Common myeloid progenitor, CD34-positive (primary cell): ENCODE measurements at regions not wholly inside any gene's neighbourhood (a gene's known extent, or its start where the extent isn't known, plus 50 kb on each side); places are given as distances from the start of the nearest gene placed in this dataset.

Experiments
- CTCF ChIA-PET: fragments of 350-600 bp; sonication (Branson Sonifier 250); formaldehyde crosslinking; loops from one replicate; lab custom pipeline; 2021; ENCODE audit warnings: antibody characterized with exemption; lab: Charles Lee
- POLR2A ChIA-PET: fragments of 350-600 bp; sonication (Branson Sonifier 250); formaldehyde crosslinking; loops from one replicate; lab custom pipeline; 2021; ENCODE audit warnings: antibody characterized with exemption; lab: Charles Lee
- DNase-seq, 3 donors: peaks; one replicate each; pipeline versions ENCODE4 v3.0.0 to v3.0.0-alpha.2; 2013
- H3K27ac ChIP-seq, 2 experiments: 1 replicate in 1 of 2; 2 replicates in 1 of 2; pipeline ENCODE4 v1.7.0; 2013; ENCODE audit warnings: inconsistent platforms in 2 of 2, low read length in 2 of 2, mild to moderate bottlenecking in 2 of 2, low read depth in 1 of 2, moderate library complexity in 1 of 2; ENCODE audit not compliant: severe bottlenecking in 2 of 2, insufficient read depth in 1 of 2, poor library complexity in 1 of 2
- H3K27me3 ChIP-seq, 5 experiments: replicated peaks in 2 of 5; 1 replicate in 3 of 5; 2 replicates in 2 of 5; pipeline versions ENCODE4 v1.6.1 to v1.7.0; 2013; ENCODE audit warnings: low read length in 4 of 5, mild to moderate bottlenecking in 2 of 5, moderate library complexity in 2 of 5, inconsistent platforms in 1 of 5; ENCODE audit not compliant: insufficient read depth in 5 of 5, control insufficient read depth in 4 of 5
- H3K36me3 ChIP-seq, 4 experiments: 1 replicate in 2 of 4; 2 replicates in 2 of 4; pipeline versions ENCODE4 v1.6.1 to v1.7.0; 2013; ENCODE audit warnings: low read length in 3 of 4, control low read depth in 1 of 4, mild to moderate bottlenecking in 1 of 4; ENCODE audit not compliant: control insufficient read depth in 4 of 4, insufficient read depth in 4 of 4
- H3K4me1 ChIP-seq, 4 experiments: 1 replicate in 3 of 4; 2 replicates in 1 of 4; pipeline versions ENCODE4 v1.6.1 to v1.7.1; 2013; ENCODE audit warnings: low read length in 3 of 4, mild to moderate bottlenecking in 3 of 4, control low read depth in 1 of 4, inconsistent platforms in 1 of 4, moderate library complexity in 1 of 4; ENCODE audit not compliant: control insufficient read depth in 4 of 4, insufficient read depth in 4 of 4; ENCODE audit errors: control extremely low read depth in 1 of 4
- H3K4me3 ChIP-seq, 7 experiments: 1 replicate in 4 of 7; 2 replicates in 3 of 7; pipeline versions ENCODE4 v1.5.1 to v1.7.0; 2013; ENCODE audit warnings: mild to moderate bottlenecking in 7 of 7, low read length in 6 of 7, moderate library complexity in 6 of 7, inconsistent platforms in 2 of 7, low read depth in 2 of 7, control low read depth in 1 of 7; ENCODE audit not compliant: insufficient read depth in 4 of 7, control insufficient read depth in 1 of 7; ENCODE audit errors: extremely low read depth in 1 of 7
- H3K9me3 ChIP-seq, 5 experiments: 1 replicate in 4 of 5; 2 replicates in 1 of 5; pipeline versions ENCODE4 v1.6.1 to v1.7.1; 2013; ENCODE audit warnings: low read length in 4 of 5, mild to moderate bottlenecking in 2 of 5, inconsistent platforms in 1 of 5, low read depth in 1 of 5, moderate library complexity in 1 of 5; ENCODE audit not compliant: control insufficient read depth in 4 of 5, insufficient read depth in 2 of 5; ENCODE audit errors: control extremely low read depth in 1 of 5
- WGBS: methylation state at CpG from one replicate; pipeline ENCODE4 v1.1.5; 2013; ENCODE audit not compliant: insufficient coverage; 5-methylcytosine and 5-hydroxymethylcytosine counted together

DNA sequence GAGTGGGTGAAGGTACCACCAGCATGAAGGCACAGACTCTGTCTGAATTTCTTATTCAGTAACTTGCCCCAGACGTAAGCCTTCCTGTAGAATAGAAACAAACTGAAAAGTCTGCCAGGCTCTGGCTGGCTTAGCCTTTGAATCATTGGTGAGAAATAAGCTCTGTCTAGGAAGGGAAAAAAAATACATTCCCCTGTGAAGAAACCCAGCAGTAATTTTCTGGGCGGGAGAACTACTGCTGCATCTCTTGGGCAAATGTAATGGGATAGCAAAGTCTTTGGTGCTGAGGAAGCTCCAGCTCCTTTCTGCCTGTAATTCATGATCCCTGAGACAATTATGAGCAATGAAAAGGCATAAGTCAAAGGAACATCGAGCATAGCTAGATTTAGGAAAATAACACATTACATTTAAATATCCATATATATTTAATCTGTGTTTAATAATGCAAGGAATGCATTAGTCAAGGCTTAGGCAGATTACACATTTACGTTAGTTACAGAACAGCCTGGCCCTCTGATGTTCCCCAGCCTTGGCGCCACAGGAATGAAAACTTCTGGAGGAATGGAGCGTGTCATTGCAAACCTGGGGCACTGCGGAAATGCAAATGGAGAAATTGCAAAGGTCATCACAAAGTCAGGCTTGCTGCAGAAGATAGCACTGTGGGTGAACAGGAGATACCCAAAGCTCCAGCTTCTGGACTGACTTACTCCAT is 216.3 kb upstream of the CAMK1G start:
- Histone ChIP-seq H3K4me3 (no peak overlapping the region), H3K4me1 (no peaks in the 10 kb centered on the region), H3K27ac (no peak overlapping the region), H3K36me3 (no peaks in the 10 kb centered on the region), H3K9me3 (peaks cover 0 to 2% (median 0%) of the 10 kb centered on the region in 5 experiments), H3K27me3 (peaks cover 0 to 2% (median 0%) of the 10 kb centered on the region in 5 experiments)
- ChIA-PET CTCF (interaction anchor here (1.2 to 1.5 kb wide), 2 partner anchors 11 to 13 kb away, joined by 5 to 6 read pairs; no protein-coding TSS in a partner anchor), POLR2A (no interaction called here)
- 97% methylated on average over 6 of the region's 7 CpGs for WGBS
- DNase-seq: no peak

DNA sequence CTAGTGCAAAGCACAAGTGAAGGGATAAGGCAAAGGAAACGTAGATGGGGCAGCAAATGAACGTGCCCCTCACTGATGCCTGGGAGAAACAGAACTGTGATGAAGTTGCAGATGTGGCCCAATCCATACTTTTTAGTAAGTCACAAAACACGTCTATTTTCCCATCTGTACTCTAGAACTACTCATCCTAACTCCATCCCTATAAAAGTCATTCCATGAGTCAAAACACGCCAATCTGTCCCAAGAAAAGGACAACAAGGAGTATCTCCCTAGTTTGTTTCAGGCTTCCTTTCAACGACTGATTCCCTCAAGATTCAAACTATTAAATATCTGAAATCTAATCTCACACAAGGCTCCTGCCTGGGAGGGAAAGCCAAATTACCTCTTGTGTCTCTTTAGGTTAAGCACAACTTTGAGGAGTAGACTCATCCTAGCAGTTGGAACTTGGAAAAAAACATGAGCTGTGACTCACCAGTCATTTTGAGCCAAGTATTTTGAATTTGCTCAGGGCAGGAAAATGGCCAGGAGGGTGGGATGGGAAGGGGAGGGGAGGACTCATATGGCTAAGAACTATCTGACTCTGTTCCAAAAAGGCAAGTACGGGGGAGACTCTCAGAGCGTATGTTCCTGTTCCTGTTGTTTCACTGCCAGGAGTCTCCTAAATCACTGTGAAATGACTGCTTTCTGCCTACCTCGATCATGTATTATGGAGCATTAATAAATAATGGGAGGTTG is 214.5 kb upstream of the CAMK1G start:
- H3K36me3 ChIP-seq: no peaks in the 10 kb centered on the region
- DNase-seq: peak in 2 of 3 donors; percentile 8 to 12
- ChIA-PET CTCF (interaction anchor here (1.5 kb wide), 1 partner anchor 13 kb away, joined by 6 read pairs; no protein-coding TSS in a partner anchor), POLR2A (no interaction called here)
- no peaks in the 10 kb centered on the region for H3K4me1 ChIP-seq
- H3K4me3 ChIP-seq: no peak overlapping the region
- H3K27me3 ChIP-seq: peaks cover 0 to 2% (median 0%) of the 10 kb centered on the region in 5 experiments
- no peak overlapping the region for H3K27ac ChIP-seq
- WGBS: 71% methylated on average over 6 of the region's 8 CpGs
- peaks cover 0 to 2% (median 0%) of the 10 kb centered on the region in 5 experiments for H3K9me3 ChIP-seq

DNA sequence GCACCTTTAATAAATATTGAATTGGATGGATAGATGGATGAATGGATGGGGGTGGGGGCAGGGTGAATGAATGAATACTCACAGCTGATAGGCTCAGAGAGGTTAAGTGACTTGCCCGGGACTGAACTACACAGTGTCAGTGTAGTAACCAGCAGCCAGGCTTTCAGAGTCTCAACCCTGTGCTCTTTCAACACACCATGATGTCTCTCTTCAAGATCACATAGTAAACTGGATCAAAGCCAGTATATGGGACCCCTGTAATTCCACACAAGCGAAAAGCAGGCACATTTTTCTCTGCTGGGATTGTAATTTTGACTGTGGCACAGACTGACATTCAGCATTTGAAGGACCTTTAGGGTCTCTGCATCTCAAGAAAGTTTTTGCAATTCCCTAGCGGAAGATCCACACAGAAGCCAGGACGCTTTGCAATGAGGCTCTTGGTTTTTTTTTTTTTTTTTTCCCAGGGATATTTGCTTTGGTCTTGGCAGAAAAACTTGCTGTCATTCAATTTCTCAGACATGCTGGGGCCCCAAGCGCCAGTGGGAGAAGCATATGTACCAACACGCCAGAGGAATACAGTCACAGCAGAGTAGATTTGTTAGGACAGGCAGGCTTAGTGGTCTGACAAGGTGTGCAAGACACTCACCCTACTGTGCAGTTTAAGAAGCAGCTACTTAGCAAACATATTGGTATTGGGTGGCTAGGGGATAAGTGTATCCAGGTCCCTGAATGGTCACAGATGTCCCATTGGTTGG is 213.1 kb upstream of the CAMK1G start:
- ChIA-PET CTCF (interaction anchor here (1.0 to 1.4 kb wide), 2 partner anchors 14 to 17 kb away, joined by 3 read pairs; no protein-coding TSS in a partner anchor), POLR2A (no interaction called here)
- Histone ChIP-seq H3K9me3 (peaks cover 0 to 2% (median 0%) of the 10 kb centered on the region in 5 experiments), H3K36me3 (no peaks in the 10 kb centered on the region), H3K27me3 (peaks cover 0 to 2% (median 0%) of the 10 kb centered on the region in 5 experiments), H3K4me1 (no peaks in the 10 kb centered on the region), H3K4me3 (no peak overlapping the region), H3K27ac (no peak overlapping the region)
- 94% methylated on average over 3 of the region's 6 CpGs for WGBS
- DNase-seq: no peak

DNA sequence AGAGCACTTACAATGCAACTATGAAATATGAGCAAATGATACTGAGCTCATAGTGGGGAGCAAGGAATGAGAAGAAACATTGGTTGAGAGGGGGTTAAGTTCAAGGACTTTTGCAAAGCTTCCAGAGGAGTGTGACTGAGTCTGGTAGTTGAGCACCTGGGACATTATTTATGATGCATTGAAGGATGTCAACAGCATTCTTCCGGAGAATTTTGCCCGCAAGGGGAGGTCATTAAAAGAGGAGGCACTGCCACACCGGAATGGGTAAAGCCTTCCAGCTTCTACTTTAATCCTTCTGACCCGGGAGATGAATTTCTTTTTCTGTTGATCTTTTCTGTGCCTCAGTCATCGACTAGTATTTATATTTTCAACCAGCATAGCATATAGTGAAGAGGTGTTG is 208.4 kb upstream of the CAMK1G start:
- Histone ChIP-seq H3K27me3 (no peaks in the 10 kb centered on the region), H3K4me3 (no peak overlapping the region), H3K4me1 (no peaks in the 10 kb centered on the region), H3K36me3 (no peaks in the 10 kb centered on the region), H3K27ac (no peak overlapping the region), H3K9me3 (no peaks in the 10 kb centered on the region)
- ChIA-PET POLR2A (no interaction called here), CTCF (interaction anchor here (0.9 to 2.3 kb wide), 5 partner anchors 15 to 172 kb away, joined by 3 to 6 read pairs (median 4); no protein-coding TSS in a partner anchor)
- DNase-seq: no peak
- WGBS: 100% methylated on average over 3 of the region's 5 CpGs

DNA sequence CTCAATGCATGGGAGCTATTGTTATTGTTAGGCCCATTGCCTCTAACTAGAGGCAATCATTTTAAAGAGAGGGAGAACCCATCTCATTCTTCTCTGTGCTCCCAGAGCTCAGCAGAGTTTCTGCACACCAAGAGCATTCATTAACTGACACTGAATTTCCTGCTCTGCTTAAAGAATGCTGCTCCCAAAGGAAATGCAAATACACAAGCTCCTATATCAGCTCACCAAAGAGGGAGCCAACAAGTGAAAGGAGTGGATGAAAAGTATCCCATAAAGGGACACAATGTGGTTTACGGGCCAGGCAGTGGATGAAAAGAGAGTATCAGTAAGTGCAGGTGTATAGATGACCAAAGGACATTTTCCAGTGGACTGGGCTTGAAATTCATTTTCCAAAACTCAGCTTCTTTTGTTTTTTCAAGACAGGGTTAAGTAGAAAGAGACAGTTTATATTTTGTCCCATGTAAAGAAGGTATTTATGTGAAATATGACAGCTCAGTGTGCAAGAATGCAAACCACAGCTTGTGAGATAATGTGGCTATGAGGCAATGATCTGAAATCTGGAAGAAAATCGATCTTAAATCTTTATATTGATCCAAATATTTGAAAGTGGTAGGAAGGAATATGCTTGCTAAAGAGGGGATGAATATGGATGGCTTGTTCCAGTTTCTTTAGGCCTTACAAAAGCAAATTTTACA is 207.7 kb upstream of the CAMK1G start:
- POLR2A ChIA-PET: no interaction called here
- DNase-seq: no peak
- H3K27ac ChIP-seq: no peak overlapping the region
- CTCF ChIA-PET: interaction anchor here (0.9 to 2.3 kb wide), 7 partner anchors 12 to 173 kb away, joined by 3 to 6 read pairs (median 3); no protein-coding TSS in a partner anchor
- no peaks in the 10 kb centered on the region for H3K9me3 ChIP-seq
- H3K4me3 ChIP-seq: no peak overlapping the region
- no peaks in the 10 kb centered on the region for H3K4me1 ChIP-seq
- H3K36me3 ChIP-seq: no peaks in the 10 kb centered on the region
- no peaks in the 10 kb centered on the region for H3K27me3 ChIP-seq
- 94% methylated on average over 2 of the region's 2 CpGs for WGBS

DNA sequence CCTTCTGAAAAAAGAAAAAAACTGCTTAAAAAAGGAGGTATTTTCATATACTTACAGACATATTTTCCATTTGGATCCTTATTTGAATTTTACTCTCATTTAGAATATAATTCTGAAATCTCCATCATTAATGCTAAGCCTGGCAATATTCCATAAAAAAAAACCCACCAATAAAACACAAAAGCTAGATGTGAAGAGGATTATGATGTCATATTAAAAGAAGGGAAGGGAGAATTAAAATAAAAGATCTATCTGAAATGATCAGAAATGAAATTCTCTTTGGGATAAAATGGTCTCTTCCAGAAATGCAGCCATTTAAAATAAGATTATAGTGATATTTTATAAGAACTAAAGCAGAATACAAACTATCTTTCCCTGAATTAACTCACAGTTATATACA is 206.7 kb upstream of the CAMK1G start:
- POLR2A ChIA-PET: interaction anchor here (0.6 kb wide), 1 partner anchor 727 kb away, joined by 3 read pairs; no protein-coding TSS in a partner anchor
- no peak overlapping the region for H3K27ac ChIP-seq
- CTCF ChIA-PET: interaction anchor here (0.9 to 2.3 kb wide), 3 partner anchors 11 to 174 kb away, joined by 3 to 4 read pairs (median 4); no protein-coding TSS in a partner anchor

More for the DNA sequence above, 206.7 kb upstream of the CAMK1G start:
- Histone ChIP-seq H3K9me3 (no peaks in the 10 kb centered on the region), H3K36me3 (no peaks in the 10 kb centered on the region), H3K4me3 (no peak overlapping the region), H3K4me1 (peaks cover 0 to 2% (median under 1%) of the 10 kb centered on the region in 4 experiments), H3K27me3 (no peaks in the 10 kb centered on the region)
- DNase-seq: no peak
